GM18867 (cell line): ENCODE measurements at regions not wholly inside any gene's neighbourhood (a gene's known extent, or its start where the extent isn't known, plus 50 kb on each side); places are given as distances from the start of the nearest gene placed in this dataset.
A peak's percentile ranks its signal among the peaks of the same experiment; 100 is the strongest.

Experiments used
- ATAC-seq: cut with Tn5 transposase; IDR thresholded peaks from one replicate; pipeline ENCODE4 v1.9.1; 2021; ENCODE audit warnings: mild to moderate bottlenecking, moderate library complexity; ENCODE audit not compliant: unreplicated experiment

DNA sequence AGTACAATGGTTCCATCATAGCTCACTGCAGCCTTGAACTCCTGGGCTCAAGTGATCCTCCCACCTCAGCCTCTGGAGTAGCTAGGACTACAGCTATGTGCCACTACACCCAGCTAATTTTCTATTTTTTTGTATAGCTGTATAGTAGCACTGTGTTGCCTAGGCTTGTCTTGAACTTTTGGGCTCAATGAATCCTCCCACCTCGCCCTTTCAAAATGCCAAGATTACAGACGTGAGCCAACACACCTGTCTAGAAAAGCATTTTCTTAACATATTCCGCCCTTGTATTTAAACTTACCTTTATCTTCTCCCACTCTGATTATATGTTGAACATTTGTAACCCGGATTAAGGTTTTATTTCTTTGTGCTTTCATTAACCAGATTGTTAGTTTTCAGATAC, 750.7 kb upstream of the GCFC2 start:
- no peak for ATAC-seq

DNA sequence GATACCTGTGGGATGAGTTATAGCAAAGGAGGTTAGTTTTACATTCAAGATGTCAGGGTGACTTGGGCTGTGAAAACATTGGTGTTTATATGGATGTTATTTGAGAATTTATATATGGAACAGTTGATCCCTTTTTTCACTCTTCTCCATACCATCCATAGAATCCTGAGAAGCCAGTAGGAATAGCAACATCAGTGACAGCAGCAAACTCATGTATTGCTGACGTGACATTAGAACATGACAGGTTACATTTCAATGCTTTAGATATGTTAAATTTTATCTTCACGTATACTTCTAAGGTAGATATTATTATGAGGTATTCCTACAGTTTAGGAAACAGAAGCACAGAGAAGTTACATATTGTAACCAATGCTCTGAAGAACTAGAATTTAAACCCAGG, 745.2 kb upstream of the GCFC2 start:
- ATAC-seq, result no peak

DNA sequence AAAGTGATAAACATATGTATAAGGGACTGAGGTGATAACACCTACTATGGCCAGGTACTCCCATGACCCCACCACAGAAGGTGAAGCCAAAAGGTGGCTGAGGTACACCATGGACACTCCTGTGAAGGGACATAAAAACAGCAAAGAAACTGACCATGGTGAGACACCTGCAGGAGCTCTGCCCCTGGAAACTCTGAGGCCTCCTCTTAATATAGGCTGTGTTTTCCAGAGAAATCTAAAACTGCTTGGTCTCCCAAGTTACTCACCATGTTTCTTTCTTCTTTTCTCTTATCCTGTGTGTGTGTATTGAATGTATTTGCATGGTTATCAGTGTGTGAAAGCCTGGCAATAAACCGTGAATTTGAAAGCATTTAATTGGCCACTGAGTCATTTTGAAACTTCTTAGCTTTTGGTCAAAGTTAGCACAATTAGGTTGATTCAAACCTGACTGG, 739.3 kb upstream of the GCFC2 start:
- ATAC-seq, result peak; percentile 90

DNA sequence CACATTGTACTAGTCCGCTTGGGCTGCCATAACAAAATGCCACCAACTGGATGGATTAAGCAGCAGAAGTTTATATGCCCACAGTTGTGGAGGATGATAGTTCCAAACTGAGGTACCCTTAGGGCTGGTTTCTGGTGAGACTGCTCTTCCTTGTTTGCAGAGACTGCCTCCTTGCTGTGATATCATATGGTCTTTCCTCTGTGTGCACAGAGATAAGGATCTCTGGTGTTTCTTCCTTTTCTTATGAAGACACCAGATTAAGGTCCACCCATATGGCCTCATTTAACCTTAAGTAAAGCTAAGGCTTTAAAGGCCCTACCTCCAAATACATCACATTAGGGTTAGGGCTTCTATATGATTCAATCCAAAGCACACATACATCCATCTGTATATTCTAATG, 738.2 kb upstream of the GCFC2 start:
- no peak for ATAC-seq

DNA sequence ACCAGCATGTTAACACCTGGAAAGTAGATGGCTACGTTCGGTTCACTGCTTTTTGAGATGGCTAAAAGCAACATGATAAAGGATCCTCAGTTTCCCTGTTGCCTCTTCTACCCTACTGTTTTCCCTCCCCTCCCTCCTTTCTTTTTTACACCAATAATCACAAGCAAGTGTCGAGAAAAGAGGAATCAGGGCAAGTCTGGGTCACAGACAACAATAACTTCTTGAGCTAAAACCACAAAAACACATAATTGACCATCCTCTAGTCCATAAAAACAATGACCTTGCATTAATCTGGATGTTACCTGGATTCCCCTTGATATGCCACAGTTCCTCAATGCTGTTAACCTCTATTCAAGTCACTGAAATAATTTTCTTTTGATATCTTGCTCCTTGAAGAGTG, 736.6 kb upstream of the GCFC2 start:
- no peak for ATAC-seq

DNA sequence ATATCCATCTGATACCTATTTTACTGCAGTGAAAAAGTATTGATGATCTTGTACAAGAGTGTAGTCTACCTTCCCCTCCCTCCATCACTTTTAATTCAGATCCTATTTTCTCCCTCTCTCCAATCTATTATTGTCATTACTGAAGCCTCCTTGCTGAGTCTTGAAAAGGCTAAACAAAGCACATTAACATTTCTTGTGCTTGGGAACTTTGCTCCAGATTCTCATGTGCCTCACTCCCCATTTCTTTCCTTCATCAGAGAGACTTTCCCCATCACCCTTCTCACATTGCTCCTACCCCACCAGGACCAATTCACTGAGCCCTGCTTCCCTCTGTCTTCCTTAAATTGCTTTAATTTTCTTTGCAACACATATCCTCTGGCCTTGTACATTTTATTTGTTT, 736.2 kb upstream of the GCFC2 start:
- ATAC-seq, result no peak

DNA sequence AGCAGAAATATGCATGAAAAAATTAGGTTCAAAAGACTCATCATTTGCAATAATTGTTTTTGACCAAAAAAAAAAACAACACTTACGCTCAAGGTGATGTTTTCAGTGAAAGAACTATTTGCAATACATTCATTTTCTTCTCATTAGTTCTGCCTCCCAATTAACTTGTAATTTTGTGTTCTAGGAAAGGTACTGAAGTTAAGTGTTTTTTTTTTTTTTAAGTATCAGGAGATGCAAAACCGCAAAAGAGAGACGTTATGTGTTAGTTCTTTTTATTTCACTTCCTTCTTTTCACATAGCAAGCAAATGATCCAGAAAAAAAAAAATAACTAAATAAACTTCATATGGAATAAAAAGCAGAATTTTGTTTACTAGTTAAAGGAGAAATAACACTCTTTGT, 735.2 kb upstream of the GCFC2 start:
- peak; percentile 31 for ATAC-seq

DNA sequence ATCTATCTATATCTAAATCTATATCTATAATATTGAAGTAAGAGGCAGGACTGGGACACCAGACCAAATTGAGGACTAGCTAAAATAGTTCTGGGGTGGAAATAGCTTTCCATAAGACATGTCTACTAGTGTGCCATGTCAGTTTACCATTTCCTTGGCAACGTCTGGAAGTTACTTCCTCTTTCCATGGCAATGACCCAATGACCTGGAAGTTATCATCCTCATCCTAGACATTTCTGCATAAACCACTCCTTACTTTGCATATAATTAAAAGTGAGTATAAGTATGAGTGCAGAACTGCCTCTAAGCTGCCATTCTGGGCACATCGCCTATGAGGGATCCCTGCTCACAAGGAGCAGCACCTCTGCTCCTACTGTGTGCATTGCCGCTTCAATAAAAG, 734.0 kb upstream of the GCFC2 start:
- ATAC-seq, result no peak

DNA sequence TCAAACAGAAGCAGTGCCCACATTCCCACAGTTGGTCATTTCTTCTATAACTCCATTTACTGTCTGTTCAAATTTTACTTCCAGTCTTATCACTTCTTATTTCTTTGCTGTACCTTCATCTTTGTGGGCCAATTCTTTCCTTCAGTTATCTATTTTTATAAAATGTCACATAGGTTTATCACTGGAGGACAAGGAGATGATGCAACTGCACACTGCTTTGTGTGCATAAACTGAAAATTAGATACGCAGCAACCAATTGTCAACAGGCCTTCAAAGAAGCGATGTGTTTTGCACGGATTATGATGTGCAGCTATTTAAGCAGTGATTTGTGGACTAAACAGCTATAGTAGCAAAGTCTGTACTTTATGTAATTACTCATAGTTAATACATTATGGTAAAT, 726.8 kb upstream of the GCFC2 start:
- no peak for ATAC-seq

DNA sequence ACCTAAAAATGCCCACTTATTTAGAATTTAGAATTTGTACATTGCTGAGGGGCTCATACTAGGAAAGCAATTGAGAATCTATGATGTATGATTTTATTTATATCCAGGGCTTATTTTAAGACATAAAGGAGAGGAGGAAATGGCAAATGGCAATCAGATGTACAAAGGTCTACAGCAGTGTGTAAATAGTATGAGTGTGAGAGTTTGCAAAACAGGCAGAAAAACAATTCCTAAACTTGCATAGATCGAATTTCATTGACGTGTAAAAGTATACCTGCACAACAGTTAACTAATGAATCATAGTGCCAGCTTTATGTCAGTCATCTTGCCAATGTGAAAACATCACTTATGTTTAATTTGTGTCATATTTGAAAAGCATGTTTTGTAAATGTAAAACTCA, 718.7 kb upstream of the GCFC2 start:
- no peak for ATAC-seq

DNA sequence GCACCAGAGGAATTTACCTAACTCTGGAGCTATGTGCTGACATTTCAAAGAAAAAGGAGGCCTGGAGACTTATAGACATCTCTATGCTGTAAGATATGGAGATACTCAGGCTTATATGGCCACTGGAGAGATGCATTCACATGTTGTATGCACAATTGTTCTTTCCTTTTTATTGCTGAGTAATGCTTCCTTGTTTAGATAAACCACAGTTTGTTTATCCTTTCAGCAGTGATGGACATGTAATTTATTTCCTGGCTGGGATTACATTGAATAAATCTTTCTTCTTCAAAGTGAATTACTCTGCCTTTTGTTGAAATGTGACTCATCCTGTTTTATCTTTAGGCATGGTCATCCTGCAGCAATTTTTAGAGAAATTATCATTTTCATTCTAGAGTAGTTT, 716.7 kb upstream of the GCFC2 start:
- ATAC-seq, result no peak

DNA sequence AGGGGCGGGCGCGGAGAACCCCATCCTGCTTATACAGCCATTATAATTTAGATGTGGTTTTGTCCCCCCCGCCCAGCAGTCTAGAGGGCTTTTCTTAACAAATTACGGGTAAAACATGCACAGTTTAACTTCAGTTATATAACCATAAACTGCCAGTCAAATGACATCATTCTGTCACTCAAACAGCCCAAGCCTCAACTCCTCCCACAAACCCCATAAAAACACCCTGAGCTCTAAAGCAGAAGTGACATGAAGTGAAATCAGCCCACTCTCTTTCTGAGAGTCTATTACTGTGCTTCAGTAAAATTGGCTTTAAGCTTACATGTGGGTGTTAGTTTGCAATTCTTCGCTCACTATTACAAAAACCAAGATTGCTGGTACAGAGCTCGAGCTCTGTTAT, 705.1 kb upstream of the GCFC2 start:
- ATAC-seq, result peak; percentile 99

DNA sequence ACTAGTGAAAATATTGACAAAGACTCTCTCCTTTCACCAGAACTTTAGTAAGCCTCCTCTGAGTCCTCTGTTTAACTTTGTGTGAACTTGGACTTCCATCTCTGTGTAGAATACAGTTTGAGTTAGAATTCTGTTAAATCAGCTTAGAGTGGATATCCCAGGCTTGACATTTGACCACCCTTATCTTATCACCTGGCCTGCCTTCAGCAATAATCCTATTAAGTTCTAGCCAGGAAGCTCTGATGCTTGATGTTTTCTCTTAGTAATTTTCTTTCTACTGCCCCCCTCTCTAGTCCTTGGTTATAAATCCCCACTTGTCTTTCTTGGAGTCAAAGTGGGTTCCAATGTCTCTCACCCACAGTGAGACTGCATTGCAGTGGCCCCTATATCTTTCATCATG, 702.7 kb upstream of the GCFC2 start:
- ATAC-seq, result no peak

DNA sequence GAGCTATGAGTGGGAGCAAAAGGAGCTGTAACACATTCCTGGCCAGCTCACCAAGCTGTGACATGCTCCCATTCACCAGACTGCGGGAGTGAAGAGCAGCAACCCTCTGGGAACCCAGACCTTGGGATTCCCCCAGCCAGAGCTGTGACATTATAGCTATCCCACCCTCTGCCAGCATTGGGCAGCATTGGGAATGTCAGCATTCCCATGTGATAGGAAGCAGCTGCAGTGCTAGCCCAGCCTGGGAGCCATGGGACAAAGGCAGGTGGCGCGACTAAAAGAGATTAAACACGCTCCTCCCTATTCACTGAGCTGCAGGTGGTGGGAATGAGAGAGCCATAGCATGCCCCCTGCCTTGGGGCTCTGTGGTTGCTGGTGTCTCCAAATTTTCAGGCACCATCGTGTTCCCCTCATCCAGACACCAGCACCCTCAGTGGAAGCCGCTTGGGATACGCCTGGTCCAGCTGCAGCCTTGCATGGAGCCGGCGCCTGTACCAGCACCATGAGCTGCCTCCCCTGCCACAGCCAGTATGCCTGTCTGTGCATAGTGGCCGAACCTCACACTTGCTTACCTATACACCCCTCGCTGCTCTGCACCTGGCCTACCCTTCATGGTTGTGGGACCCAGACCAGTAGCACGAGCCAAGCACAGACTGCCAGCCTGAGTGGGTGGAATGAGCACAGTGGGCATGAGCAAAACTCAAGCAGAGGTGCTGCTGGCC, 695.6 kb upstream of the GCFC2 start:
- no peak for ATAC-seq

DNA sequence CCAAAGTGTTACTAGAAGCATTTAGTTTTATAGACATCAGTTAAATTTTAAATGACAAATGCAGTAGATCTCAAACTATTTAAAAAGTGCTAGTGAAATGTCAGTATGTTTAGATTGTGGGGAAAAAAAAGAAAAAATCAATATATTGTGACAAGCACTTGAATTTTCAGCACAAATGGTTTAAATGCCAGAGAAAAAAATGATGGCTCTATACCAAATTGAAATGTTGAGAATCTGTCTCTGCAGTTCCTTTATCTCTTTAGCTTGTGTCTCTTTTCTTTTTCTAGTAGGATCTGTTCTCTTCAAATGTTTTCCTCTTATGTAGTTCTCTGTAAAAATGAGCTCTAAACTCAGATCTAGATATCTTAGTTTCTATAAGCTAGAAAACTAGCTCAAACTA, 682.6 kb upstream of the GCFC2 start:
- no peak for ATAC-seq

DNA sequence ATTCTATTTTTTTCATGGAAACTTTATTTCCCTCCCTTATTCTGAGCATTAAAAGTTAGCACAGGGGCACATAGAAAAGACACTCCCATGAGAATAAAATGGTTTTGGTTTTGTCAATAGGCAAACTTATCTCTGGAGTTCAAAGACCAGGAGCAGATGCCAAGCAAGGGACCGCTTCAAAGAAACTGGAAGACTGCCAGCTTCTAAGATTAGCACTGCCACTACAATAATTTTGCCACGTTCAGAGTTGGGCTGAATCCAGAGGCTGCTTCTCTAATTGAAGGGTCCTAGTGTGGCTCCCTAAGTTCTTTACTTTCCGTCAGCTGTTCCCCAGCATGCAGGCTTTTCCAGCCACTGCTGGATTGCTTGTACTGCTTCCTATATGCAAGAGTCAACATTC, 681.0 kb upstream of the GCFC2 start:
- no peak for ATAC-seq

DNA sequence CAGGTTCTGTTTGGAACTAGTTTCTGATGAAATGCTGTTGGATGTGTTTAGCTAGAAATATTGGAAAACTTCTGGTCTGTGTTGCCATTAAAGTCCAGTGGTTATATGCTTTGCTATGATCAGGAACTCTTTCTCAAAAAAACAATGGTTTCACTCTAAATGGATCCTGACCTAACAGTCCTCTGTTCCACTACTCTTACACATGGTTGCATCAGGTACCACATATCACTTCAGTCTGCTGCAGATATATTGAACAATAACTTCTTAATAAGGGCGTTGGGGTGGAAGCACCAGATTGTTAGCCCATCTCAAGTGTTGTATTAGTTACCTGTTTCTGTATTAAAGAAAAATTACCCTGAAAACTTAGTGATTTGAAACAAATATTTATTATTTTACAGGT, 676.6 kb upstream of the GCFC2 start:
- no peak for ATAC-seq

DNA sequence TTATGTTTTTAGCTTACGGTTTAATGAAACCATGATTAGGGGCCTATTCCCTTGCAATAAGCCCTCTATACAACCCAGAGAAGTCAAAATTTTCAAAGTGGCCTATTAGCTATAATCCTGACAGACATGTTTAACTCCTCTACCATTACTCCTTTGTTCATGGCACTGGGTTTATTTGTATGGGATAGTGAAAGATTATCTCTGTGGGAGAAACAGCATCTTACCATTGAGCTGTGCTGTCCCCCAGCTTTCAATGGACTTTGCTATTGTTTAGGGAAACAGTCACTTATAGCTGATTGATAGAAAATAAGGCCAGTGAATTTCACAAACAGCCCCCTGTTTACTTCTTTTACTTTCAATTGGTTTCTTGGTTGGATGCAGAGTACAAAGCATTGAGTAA, 675.2 kb upstream of the GCFC2 start:
- ATAC-seq, result no peak

DNA sequence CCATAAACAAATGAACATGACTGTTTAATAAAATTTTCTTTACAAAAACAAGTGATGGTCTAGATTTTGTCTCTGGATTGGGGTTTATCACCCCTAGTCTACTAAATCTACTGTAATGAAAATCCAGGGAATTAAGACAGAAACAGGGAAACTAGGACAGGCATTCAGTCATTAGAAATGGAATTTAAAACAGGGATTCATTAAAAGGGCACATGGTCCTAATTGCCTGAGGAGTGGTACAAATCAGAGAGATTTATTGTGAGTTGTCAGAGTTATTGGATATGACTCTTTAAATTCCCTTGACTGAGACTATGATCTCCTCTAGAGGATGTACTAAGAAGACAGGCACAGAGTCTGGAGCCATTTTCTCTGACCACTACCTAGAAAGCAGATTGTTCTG, 670.9 kb upstream of the GCFC2 start:
- ATAC-seq, result no peak

DNA sequence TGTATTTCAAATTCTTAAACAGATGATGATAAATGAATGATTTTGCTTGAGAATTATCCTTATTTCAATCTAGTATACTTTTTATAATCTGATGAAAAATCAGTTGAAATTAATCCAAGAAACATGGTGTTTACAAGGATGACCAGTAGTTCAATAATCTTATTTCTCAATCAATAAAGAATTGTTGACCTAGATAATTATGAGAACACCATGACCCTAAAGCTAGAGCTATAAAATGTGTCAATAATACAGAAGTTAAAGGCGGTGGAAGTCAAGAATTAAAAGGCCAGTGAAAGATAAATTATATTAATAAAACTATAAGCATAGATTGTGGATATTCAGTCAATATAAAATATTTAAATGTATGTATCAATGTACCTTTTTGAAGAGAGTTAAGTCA, 667.4 kb upstream of the GCFC2 start:
- no peak for ATAC-seq

DNA sequence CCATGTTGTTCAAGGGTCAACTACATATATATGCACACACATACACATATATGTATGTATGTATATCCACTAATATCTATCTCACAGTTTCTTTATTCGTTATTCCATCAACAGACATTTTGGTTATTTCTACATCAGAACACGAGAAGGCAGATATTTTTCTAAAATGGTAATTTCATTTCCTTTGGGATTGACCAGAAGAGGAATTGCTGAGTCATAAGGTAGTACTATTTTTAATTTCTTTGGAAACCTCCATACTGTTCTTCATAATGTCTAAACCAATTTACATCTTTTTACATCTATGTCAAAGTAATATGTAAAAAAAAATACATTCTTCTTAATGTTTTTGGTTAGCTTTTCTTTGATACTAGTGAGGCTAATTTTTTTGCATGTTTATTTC, 630.7 kb upstream of the GCFC2 start:
- ATAC-seq, result no peak

DNA sequence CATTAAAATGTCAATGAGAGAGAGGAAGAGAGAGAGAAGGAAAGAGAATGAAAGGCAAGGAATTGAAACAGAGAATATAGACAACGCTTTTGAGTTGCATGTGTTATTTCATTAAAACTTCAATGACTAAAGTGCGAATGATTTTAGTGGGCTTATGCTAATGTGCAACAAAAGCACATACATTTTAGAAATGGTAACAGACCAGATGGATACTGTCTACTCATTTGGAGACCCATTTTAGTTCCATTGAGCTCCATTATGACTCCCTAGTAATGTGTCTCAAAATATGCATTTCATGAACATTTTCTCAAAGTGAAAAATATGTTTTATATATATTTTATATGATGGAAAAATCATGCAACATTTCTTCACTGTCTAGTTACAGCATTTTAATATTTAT, 622.2 kb upstream of the GCFC2 start:
- no peak for ATAC-seq

DNA sequence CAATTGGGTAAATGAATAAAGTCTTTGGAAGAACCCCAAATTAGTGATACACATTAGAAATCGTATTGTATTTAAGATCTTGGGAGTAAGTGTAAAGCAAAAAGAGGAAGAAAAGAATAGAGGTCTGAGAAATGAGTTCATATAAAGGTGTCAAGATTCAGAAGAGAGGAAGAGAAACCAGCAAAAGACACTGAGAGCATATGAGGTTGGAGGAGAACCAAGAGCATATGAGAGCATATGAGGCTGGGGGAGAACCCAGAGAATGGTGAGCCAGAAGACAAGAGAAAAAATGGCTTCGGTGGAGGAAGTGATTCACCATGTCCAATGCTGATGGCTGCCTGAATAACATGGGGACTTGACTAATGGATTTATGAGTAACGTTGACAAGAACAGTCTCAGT, 620.1 kb upstream of the GCFC2 start:
- ATAC-seq, result peak; percentile 91
